ENCODE measurements at regions not wholly inside any gene's neighbourhood (a gene's known extent, or its start where the extent isn't known, plus 50 kb on each side); places are given as distances from the start of the nearest gene placed in this dataset.

DNA sequence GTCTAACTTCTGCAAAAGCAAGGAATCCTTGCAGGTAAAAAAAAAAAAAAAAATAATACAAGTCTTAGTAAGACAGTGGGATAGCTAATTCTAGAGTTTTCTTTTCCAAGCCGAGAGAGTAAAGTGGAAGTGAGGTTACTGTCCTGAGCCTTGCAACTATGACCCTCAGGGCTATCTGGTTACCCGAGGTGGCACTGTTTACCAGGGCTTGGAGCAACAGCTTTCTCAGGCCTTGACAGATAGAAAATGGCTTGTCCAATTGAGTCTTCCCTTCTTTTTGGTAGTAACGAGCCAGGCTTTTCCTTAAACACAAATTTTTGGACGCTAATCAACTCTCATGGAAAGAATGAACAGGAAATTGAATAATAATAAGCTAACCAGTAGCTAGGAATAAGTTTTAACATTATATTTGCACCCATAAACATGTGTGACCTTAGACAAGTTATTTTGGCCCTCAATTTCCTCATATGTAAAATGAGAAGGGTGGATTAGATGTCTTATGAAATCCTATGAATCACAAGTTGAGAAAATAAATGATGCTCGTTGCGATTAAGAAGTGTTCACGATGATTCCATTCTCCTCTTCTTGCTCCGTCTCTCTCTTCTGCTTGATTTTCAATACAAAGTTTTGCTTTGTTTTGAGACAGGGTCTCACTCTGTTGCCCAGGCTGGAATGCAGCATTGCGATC, 236.9 kb upstream of the KBTBD8 start:
- H3K4me3 ChIP-seq (ENCODE audit: low read depth, low read length): no peak overlapping the region
- TF ChIP-seq, protein P1, sequence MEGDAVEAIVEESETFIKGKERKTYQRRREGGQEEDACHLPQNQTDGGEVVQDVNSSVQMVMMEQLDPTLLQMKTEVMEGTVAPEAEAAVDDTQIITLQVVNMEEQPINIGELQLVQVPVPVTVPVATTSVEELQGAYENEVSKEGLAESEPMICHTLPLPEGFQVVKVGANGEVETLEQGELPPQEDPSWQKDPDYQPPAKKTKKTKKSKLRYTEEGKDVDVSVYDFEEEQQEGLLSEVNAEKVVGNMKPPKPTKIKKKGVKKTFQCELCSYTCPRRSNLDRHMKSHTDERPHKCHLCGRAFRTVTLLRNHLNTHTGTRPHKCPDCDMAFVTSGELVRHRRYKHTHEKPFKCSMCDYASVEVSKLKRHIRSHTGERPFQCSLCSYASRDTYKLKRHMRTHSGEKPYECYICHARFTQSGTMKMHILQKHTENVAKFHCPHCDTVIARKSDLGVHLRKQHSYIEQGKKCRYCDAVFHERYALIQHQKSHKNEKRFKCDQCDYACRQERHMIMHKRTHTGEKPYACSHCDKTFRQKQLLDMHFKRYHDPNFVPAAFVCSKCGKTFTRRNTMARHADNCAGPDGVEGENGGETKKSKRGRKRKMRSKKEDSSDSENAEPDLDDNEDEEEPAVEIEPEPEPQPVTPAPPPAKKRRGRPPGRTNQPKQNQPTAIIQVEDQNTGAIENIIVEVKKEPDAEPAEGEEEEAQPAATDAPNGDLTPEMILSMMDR (IDR thresholded peaks at IDR 0.05; ENCODE audit: insufficient read depth, low read depth, low read length, missing control alignments): no peak
- no peak for DNase-seq (ENCODE audit: low read depth)

DNA sequence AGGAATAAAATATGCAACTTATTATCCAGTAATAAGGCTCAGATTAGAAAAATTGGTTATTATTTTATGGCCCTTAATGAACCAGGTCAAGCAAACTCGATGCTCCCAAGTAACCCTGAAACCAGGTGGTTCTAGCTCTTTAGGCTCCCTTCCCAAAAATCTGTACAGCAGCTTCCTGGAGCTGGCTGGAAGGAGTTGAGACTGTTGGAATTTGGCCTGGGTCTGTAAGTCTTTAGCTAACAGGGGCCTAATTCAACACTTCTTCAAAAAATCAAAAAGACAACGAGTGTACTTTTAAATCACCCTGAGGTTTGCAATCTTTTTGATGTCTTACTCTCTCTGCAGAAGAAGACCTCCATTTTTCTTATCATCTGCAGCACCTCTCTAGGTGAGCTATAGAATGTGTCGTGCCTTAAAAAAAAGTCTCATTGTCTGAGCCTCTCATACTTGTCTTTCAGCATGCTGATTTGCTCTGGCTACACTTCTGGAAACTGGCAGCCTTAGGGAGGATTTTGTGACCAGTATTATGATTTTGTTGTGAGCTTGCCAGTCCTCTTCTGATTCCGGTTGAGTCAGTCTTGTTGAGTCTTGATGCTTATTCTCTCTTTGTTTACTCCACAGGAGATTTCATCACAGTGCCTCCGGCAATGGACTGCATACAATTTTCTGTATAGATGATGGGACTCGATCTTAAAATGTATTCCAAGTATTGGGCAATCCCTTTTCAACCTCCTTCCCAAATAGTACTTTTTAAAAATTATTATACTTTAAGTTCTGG, 235.0 kb upstream of the KBTBD8 start:
- H3K4me3 ChIP-seq (ENCODE audit: low read depth, low read length): no peak overlapping the region
- DNase-seq (ENCODE audit: low read depth): no peak
- TF ChIP-seq, protein P1 (IDR thresholded peaks at IDR 0.05; ENCODE audit: insufficient read depth, low read depth, low read length, missing control alignments): no peak

GRCh38 chr3:66778107-66778506, 220.0 kb upstream of the KBTBD8 start:
- TF ChIP-seq, protein P1 (IDR thresholded peaks at IDR 0.05; ENCODE audit: insufficient read depth, low read depth, low read length, missing control alignments): no peak
- DNase-seq (ENCODE audit: low read depth): no peak
- no peak overlapping the region for H3K4me3 ChIP-seq (ENCODE audit: low read depth, low read length)

- H3K4me3 ChIP-seq (ENCODE audit: low read depth, low read length): no peak overlapping the region
- TF ChIP-seq, protein P1 (IDR thresholded peaks at IDR 0.05; ENCODE audit: insufficient read depth, low read depth, low read length, missing control alignments): no peak
- peak; percentile 27 for DNase-seq (ENCODE audit: low read depth)
These were observed 219.3 kb upstream of the KBTBD8 start for GRCh38 chr3:66778777-66779176.

DNA sequence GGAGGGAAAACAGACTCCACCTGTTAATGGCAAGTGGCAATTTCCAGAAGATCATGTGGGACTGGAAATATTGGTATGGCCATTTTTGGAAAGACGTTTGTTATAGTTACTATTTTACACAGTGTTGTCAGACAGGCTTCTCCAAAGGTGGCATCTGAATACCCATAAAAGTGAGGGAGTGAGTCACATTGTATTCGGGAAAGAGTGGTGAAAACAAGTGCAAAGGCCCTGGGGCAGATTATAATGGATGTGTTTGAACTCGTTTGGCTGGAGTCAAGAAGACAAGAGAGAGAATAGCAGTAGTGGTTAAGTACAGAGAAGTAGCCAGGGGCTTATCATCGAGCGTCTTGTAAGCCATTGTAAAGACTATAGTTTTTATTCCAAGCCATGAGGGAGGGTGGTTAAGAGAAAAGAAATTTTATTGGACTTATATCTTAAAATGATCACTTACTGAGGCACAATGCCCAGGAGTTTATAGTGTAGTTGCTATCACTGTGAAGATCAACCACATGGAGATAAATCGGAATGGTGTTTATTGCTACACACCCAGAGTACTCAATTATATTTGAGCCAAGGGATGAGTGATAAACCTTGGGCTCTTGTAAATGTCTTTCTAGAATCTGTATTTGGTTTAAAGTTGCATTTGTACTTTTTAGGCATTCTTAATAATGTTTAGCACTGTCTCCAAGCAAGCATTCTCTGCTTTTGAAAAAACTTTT, 212.8 kb upstream of the KBTBD8 start:
- no peak for DNase-seq (ENCODE audit: low read depth)
- TF ChIP-seq, protein P1 (IDR thresholded peaks at IDR 0.05; ENCODE audit: insufficient read depth, low read depth, low read length, missing control alignments): no peak
- H3K4me3 ChIP-seq (ENCODE audit: low read depth, low read length): no peak overlapping the region

DNA sequence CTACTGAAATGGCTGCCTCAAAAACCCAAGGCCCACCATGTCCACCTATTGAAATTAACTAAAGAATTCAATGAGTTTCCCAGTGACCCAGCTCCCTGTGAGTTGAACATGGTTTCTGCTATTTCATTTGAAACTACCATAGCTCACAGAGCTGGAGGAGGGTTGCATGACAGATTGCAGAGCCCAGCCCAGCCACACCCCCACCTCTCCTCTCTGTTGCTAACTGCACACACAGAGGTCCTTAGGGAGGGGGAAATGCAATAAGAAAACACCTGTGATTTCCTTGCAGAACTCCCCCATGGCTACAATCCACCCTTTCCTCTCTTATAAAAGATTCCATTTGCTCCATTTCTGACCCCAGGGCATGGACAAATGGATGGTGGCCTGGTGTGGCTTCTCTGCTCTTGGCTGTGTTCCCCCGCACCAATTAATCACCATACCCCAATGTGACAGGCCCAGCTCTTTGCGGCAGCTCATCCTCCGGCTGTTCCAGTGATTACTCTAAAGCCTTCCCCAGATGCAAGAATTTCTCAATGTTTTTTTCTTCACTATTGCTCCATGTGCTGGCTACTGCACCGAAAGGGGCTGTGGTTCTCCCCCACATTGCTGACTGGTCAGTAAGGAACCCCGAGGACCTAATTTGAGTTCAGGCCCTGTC, 208.4 kb upstream of the KBTBD8 start:
- H3K4me3 ChIP-seq (ENCODE audit: low read depth, low read length): no peak overlapping the region
- TF ChIP-seq, protein P1 (IDR thresholded peaks at IDR 0.05; ENCODE audit: insufficient read depth, low read depth, low read length, missing control alignments): no peak
- no peak for DNase-seq (ENCODE audit: low read depth)

Measured in GM12865 (cell line).